Vagina (tissue), 2 donors: ENCODE measurements at regions not wholly inside any gene's neighbourhood (a gene's known extent, or its start where the extent isn't known, plus 50 kb on each side); places are given as distances from the start of the nearest gene placed in this dataset.

ENCODE experiments used
- POLR2A ChIP-seq, 2 donors: fragments of 450-650 bp; IDR thresholded peaks; one replicate each; pipeline ENCODE4 v1.6.1; 2017; ENCODE audit warnings: antibody characterized with exemption in 2 of 2, mild to moderate bottlenecking in 2 of 2, moderate library complexity in 2 of 2
- POLR2AphosphoS5 ChIP-seq, 2 donors: sonication (generic); formaldehyde crosslinking; IDR thresholded peaks; one replicate each; pipeline ENCODE4 v1.9.0; 2017; ENCODE audit warnings: antibody characterized with exemption in 2 of 2, mild to moderate bottlenecking in 2 of 2, low read depth in 1 of 2; ENCODE audit not compliant: insufficient read depth in 1 of 2
- TF ChIP-seq, protein P1 (sequence below), 3 experiments: fragments of 450-650 bp in 2 of 3; fragments of 200-600 bp in 1 of 3; sonication (generic) in 1 of 3; IDR thresholded peaks; one replicate each; pipeline ENCODE4 v1.5.1; 2017 to 2019; ENCODE audit warnings: antibody characterized with exemption in 3 of 3, mild to moderate bottlenecking in 2 of 3, moderate library complexity in 2 of 3

DNA sequence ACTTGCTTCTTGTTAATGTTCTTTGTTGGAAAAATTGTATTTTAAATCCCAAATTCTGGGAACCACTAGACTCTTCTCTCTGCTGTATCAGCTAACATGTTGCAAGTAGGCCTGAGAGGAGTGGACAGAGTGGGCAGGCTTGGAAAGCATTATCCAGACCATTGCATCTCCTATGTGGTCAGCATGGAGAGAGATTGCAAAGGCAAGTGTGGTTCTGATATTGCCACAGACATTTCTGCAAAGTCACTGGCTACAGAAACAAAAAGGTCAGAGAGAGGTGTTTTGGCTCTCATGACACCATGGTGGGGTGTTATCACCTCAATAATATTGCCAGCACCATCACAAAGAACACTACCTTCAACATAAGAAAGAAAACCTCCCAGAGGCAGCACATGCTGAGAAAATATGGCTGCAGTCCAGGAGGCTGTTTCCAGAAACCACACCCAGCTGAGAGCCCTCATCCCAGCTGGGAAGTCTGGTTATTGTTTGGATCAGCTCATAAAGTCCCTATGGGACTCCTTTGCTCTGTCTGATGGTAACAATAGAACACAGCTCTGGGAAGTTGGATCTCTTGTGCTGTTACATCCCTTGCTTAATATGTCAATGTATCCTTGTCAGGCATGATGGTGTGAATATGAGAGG lies 78.2 kb upstream of the TBX18 start:
- TF ChIP-seq, protein P1, sequence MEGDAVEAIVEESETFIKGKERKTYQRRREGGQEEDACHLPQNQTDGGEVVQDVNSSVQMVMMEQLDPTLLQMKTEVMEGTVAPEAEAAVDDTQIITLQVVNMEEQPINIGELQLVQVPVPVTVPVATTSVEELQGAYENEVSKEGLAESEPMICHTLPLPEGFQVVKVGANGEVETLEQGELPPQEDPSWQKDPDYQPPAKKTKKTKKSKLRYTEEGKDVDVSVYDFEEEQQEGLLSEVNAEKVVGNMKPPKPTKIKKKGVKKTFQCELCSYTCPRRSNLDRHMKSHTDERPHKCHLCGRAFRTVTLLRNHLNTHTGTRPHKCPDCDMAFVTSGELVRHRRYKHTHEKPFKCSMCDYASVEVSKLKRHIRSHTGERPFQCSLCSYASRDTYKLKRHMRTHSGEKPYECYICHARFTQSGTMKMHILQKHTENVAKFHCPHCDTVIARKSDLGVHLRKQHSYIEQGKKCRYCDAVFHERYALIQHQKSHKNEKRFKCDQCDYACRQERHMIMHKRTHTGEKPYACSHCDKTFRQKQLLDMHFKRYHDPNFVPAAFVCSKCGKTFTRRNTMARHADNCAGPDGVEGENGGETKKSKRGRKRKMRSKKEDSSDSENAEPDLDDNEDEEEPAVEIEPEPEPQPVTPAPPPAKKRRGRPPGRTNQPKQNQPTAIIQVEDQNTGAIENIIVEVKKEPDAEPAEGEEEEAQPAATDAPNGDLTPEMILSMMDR (IDR thresholded peaks at IDR 0.05): no peak
- TF ChIP-seq POLR2AphosphoS5 (IDR thresholded peaks at IDR 0.05; ENCODE audit: insufficient read depth in 1 of 2, low read depth in 1 of 2): no peak
- TF ChIP-seq POLR2A (IDR thresholded peaks at IDR 0.05): no peak
